SW 1271 (cell line): ENCODE measurements at regions not wholly inside any gene's neighbourhood (a gene's known extent, or its start where the extent isn't known, plus 50 kb on each side); places are given as distances from the start of the nearest gene placed in this dataset.
A peak's percentile ranks its signal among the peaks of the same experiment; 100 is the strongest.

Experiments
- DNase-seq, 2 experiments: peaks; one replicate each; lab custom pipeline; 2025; lab: John Stamatoyannopoulos, UW

DNA sequence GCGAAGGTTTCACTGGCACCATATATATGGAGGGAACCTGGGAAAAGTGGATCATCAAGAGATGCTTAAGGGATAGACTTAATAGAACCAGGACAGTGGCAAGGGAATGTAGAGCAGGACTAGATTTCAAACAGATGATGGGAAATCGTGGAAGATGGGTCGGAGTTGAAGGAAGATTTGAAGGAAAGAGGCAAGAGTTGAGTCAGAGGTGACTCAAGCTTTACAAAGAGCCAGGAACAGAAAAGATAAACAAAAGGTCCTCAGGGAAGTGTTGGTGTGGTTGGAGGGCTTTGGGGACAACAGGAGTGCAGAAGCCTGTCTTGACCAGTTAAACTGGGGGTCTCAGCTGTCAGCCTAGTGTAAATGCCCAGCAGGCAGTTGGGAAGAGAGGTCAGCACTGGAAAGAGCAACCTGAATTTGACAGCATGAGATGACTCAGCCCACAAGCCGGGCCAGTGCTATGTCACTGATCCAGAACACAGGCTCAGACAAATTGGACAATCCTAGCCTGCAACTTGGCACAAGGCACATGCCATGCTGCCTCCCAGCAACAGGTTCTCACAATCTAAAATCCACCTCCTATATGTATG lies 230.5 kb downstream of the IDS start:
- no peak for DNase-seq

DNA sequence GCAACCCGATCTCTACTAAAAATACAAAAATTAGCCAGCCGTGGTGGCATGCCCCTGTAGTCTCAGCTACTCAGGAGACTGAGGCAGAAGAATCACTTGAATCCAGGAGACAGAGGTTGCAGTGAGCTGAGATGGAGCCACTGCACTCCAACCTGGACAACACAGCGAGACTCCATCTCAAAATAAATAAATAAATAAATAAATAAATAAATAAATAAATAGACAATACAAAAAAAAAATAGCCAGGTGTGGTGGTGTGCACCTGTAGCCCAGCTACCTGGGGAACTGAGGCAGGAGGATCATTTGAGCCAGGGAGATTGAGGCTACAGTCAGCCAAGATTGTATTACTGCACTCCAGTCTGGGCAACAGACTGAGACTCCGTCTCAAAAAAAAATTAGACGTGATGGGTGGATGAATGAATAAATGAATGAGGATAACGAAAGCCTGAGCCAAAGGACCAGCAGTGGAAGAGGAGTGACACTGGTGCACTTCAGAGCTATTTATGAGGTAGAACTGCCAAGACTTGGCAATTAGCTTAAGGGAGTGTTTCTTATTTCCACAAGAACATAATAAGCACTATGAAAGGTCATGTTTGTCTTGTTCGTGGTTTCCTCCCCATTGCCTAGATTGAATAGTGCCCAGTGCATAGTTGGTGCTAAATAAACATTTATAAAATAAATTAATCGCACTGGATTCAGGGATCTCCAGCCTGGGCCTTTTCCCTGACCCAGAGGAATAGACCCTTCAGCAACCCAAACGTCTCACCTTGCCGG lies 232.2 kb downstream of the IDS start:
- no peak for DNase-seq

DNA sequence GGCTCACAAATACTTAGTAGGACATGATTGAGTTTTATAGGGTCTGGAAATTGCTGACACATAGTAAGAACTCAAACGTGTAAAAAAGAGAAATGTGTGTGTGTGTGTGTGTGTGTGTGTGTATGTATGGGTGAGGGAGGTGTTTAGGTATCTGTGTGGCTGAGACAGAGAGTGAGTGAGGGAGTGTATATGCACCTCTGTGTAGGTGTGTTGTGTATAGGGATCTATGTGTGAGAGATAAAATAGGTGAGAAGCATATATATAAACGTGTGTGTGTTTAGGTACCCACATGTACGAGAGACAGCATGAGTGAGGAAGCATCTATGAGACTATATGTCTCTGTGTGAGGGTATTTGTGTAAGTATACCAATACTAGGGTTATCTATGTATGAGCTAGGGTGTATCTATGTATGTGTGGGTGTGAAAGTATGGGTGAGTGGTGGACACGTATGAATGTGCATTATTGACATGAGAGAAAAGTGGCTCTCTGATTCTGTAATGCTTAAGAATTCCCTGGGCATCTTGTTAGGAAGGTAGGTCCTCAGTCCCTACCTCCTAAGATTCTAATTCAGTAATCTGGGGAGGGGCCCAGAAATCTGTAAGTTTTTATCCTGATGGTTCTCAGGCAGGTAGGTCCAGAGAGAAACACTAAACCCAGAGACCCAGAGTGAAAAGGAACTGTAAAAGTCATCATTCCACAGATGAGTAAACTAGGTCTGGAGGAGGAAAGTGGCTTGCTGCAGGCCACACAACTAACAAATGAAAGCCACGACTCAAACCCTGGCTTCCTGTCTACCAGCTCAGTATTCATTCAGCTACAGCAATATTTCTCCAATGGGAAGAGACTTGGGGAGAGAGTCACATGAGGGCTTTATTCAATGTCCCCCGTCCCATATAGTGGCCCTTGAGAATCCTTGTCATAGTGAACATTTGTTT lies 237.0 kb downstream of the IDS start:
- no peak for DNase-seq

DNA sequence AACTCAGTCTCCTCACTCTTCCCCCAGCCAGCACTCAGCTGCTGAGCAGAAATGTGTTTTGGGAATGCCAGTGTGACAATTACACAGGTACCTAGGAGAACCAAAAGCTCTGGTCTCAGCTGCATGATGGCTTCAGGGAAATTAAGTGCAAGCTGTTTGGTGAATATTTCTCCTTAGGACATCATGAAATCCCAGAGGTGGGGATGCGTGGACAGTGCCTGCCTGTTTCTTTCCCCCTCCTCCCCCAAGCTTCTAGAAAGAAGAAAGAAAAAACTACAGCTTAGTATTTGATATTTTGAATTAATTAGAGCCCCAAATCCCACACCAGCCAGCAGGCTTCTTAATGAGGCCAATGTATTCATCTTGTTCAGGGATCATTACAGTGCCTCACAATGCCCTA lies 243.0 kb downstream of the IDS start:
- DNase-seq = no peak

DNA sequence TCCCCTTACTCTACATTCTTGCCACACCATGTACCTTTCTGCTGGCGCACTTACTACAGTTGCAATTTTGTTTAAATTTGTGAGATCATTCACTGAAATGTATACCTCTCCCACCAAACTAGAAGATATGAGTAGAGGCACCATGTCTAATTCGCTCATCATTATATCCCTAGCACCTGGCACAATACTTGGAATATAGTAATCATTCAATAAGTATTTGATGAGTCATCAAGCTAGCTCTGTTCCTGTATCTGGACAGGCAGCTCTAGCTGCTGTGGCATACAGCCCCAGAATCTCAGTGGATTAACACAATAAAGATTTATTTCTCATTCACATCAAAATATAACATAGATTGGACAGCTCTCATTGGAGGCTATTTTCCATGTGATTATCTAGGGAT lies 245.9 kb downstream of the IDS start:
- peak in 1 of 2 experiments; percentile 0 for DNase-seq

DNA sequence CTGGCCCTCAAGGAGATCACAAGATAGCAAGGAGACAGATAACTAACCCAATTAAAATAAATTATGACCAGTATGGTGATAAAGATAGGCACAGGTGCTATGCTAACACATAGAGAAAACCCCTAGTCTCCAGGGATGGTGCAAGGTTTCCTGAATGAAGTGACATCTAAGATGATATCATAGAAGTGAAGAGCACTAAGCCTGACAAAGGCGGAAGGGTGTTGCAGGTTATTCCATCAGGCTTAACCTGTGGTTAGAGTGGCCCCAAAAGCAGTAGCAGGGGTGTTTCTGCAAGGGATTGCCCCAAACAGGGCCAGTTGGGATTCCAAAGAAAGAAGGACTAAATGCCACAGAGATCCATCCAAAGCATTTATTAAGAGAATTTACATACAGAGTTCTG lies 249.2 kb downstream of the IDS start:
- no peak for DNase-seq

DNA sequence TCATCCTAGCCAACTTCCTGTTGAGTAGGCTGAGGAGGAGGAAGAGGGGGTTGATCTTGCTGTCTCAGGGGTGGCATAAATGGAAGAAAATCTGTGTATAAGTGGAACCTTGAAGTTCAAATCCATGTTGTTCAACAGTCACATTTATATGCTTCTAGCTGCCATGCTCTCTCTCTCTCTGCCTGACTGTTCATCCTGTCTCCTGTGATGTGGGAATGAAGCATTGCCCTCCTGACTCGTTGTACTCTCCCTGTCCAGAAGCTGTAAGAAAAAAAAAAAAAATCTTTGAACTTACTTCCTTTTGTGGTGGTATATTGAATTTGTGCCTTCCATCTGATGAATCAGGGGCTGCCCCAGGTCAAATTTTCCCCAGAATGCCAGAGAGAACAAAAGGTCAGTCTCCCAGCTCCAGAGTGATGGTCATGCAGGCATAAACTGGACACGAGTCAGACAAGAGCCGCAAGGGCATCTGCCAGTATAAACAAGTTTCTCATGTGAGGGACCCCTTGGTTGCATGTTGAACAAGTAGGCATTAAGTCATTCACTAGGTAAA lies 257.0 kb downstream of the IDS start:
- DNase-seq = no peak

DNA sequence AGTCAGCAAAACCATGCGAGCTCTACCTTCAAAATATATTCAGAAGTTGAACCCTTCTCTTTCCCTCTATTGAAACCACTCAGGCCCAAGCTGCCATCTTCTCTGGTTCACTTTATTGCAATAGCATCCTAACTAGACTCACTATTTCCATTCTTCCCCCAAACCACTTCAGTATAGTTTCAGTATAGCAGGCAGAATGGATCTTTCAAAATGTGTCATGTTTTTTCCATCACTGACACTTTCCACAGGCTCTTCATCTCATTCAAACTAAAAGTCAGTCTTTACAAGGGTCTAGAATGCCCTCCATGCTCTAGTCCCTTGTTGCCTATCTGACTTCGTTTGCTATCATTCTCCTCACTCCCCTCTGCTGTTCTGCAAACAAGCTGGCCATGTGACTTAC lies 274.4 kb downstream of the IDS start:
- DNase-seq = no peak

DNA sequence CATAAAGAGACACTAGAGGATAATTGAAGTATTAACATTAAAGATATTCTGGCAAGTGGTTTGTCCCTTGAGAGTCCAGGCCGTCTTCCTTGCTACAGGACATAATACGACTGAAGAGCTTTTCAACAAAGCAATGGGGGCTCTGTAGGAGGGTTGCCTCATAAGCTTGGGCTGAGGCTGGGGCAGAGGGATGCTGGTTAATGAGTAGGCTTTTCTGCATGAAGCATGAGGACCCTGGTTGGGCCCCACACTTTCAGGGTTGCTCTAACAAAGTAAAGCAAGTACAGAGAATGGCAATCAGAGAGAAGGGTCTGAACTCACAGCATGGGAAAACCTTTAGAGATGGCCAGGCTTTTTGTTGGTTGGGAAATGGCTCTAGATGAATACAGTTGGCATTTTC lies 281.3 kb downstream of the IDS start:
- DNase-seq = no peak

DNA sequence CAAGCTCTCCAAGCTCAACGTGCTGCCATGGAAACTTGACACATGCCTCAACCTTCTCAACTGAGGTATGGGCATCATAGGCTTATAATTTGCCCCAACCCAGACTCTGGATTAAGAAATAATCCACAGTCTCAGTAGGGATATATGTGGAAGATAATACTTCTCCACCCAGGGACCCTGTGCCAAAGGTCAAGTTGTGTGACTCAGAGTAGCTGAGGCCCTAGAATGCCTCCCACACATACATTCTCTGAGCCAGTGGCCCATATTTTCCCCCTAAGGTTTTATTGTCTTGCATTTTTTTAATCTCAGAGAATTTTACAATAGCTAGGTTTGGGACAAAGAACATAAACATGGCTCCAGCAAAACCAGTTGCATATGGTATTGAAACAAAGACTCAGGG lies 283.1 kb downstream of the IDS start:
- no peak for DNase-seq

DNA sequence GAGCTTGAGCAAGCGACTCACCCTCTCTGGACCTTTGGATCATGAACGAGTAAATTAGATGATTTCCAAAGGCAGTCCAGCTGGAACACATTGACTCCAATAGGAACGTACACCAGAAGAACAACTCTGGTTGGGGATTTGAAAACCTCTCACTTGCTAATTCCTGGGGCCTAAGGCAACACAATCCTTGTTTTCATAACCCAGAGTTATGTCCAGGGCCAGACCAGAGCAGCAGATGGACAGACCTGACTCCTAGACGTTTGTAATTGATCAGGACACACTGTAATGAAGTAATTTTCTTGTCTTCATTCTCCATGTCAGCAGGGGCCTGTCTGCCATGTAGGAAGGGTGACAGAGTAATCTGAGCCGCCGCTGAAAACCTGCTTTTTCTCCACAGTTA lies 283.9 kb downstream of the IDS start:
- DNase-seq = no peak

DNA sequence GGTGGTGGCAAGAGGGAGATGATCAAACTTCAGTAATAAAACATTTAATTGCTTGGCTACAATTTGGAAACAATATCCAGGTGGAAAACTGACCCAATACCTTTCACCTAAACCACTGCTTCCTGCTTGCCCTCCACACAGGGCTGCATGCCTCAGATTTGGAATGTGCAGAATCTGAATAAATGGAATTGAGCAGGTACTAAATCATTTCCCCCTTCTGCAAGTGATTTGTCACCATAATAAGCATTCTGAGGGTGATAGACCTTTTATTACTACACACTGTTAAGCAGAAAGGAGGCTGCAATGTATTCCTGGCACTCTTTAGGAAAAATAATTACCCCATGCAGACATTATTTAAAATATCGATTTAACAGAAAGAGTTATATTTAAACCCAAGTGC lies 291.8 kb downstream of the IDS start:
- DNase-seq = no peak

DNA sequence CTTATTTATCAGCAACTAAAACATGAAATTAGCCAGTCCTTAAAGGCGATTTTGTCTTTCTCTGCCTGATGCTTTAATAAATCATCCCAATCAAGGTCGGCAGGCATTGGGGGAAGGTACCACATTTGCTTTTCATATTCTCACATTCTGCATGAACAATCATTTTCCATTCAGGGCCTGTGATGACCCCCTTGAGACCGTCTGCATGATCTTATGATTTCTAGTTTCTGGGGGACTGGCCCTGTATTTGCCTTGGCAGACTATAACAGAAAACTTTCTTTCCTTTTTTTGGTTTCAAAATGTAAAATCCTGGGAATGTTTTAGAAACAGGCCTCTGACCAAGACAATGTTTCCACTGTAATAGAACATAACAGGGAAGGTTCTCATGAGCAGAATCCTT lies 296.8 kb downstream of the IDS start:
- DNase-seq = no peak

DNA sequence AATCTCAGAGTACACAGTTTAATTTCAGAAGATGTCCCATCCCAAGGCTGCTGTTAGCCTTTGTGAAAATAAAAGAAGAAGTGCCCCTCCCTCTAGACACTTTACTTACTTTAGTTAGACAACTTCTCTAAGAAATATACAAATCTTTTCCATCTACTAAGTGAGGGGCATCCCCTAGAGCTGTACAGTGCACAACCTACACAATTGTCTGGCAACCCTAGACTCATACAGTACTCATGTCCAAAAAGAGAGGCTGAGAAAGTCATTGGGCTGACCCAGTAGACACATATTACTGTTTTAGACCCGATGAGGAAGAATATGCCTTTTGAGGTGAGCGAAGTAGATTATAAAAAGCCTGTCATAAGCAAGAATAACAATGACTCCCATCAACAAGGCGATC lies 297.6 kb downstream of the IDS start:
- DNase-seq = no peak

DNA sequence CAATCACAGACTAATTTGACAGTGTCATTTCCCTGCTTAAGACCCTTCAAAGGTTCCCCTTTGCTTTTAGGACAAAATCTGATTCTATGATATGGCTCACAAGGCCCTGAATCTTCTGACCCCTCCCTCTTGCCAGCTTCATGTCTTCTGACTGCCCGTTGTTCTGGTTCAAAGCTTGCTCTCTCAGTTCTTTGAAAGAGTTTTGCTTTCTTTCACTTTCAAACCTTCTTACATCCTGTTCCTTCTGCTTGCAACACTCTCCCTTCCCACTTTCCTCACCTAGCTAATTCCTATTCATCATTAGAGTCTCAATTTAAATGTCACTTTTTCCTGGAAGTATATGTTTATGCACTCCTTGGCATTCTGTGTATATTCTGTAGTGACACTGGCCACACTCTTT lies 299.2 kb downstream of the IDS start:
- DNase-seq = no peak

DNA sequence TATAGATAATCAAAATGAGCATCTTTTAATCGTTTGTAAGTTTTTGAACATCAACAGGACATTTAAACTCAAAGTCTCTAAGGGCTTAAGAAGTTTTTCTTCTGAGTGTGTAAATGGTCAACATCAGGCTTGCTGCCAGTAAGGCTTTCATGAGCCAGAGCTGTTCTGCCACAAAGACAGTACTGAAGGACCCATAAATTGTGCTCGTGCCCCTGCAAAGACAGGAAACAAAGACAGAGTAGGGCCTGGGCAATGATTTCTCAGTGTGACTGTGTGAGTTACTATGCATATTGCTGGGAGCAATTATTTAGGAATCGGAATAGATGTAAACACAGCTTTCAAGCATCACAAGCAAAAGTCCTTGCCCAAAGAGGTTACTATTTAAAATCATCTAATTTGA lies 300.0 kb downstream of the IDS start:
- no peak for DNase-seq

DNA sequence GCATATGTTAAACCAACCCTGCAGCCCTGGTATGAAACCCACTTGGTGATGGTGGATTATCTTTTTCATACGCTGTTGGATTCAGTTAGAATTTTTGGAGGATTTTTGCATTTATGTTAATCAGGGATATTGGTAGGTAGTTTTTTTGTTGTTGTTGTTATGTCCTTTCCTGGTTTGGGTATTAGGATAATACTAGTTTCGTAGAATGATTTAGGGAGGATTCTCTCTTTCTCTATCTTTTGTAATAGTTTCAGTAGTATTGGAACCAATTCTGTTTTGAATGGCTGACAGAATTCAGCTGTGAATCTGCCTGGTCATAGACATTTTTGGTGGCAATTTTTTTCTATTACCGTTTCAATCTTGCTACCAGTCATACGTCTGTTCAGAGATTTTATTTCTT lies 305.4 kb downstream of the IDS start:
- DNase-seq = no peak

DNA sequence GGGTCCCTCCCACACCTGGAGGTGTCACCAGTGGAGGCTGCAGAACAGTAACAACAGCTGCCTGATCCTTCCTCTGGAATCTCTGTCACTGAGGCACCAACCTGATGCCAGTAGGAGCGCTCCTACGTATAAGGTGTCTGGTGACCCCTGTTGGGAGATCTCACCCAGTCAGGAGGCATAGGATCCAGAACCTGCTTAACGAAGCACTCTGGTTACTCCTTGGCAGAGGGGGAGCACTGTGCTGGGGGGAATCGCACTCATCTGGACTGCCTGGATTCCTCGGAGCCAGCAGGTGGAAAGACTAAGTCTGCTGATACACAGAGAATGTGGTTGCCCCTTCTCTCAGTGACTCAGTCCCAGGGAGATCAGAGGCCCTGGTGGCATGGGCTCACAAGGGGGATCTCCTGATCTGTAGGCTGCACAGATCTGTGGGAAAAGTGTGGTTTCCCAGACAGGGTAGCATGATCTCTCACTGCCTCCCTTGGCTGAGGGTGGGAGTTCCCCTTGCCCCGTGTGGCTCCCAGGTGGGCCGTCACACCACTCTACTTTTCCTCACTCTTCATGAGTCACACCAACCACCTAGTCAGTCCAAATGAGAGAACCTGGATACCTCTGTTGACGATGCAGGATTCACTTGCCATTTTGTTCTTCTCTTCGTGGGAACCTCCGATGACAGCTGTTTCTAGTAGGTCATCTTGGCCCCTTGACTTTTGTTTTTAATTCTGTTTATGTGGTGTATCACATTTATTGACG lies 305.9 kb downstream of the IDS start:
- no peak for DNase-seq

DNA sequence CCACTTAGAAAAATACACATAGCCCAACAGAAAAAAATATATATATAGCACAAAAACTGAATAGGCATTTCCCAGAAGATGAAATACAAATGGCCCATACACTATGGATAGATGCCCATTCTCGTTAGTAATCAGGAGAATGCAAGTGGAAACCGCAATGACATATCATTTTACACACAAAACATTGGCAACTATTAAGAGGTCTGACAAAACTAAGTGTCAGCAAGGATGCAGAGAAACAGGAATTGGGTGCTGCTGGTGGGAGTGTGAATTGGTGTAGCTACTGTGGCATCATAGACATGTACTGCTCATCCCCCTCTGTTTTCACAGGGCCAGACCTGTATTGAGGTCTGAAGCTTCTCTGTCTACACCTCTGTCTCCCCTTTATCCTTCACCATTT lies 320.0 kb downstream of the IDS start:
- DNase-seq = no peak

DNA sequence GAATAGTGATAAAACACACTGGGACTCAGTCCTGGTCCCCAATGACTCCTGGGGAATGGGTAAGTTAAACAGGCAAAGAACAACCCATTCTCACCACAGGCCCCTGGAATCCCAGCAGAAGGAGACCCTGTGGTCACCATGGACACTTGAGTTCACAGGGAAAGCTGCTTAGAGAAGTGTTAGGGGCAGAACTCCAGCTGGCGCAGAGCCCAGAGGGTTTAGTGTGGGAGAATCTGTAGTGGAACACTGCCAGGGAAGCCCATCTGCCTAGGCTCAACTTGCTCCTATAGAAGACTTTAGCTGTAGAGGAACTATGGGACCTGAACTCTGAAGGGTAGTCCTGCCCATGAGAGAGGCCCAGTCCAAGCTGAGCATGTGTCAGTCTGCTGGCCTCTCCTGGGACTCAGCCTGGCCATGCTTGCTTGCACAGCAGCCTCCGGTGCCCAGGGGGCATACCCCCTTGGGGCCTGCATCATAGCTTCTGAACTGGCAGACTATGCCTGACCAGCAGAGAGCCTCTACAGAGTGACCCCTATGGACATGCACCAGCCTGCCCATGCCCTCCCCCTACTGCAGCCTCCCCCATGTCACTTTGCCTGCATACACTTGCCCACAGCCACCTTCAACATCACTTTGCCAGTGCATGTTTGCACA lies 343.5 kb downstream of the IDS start:
- no peak for DNase-seq

DNA sequence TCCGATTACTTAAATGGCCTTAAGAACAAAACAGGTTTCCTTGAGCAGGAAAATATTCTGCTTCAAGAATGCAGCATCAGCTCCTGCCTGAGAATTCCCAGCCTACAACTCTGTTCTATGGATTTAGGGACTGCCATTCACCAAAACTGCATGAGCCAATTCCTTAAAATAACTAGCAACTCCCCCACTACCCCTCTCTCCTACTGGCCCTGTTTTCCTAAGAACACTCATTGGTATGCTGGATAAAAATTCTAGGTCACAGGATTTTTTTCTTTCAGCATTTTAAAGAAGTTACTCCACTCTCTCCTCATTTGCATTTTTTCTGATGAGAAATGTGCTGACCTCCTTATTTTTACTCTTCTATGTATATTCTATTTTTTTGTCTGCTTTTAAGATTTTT lies 347.1 kb downstream of the IDS start:
- DNase-seq = no peak
